PFSK-1 (cell line): ENCODE measurements at regions not wholly inside any gene's neighbourhood (a gene's known extent, or its start where the extent isn't known, plus 50 kb on each side); places are given as distances from the start of the nearest gene placed in this dataset.

Experiments
- FOXP2 ChIP-seq: optimal IDR thresholded peaks from 2 replicates; pipeline ENCODE3; 2011; ENCODE audit warnings: borderline replicate concordance, control low read depth, inconsistent platforms; ENCODE audit not compliant: insufficient read depth; ENCODE audit errors: extremely low read length, extremely low read depth
- POLR2AphosphoS5 ChIP-seq: IDR thresholded peaks from 2 replicates; pipeline ENCODE4 v1.6.1; 2012; ENCODE audit warnings: low read depth, mild to moderate bottlenecking, control low read depth, low read length, moderate library complexity
- SIN3A ChIP-seq: IDR thresholded peaks from 2 replicates; pipeline ENCODE4 v1.6.1; 2012; ENCODE audit warnings: mild to moderate bottlenecking, low read length, moderate library complexity, borderline replicate concordance; ENCODE audit not compliant: insufficient read depth
- TAF1 ChIP-seq: IDR thresholded peaks from 2 replicates; pipeline ENCODE4 v1.6.1; 2012; ENCODE audit warnings: low read length, control low read depth, borderline replicate concordance; ENCODE audit not compliant: insufficient read depth
- TF ChIP-seq, protein P1 (sequence below), 2 experiments: IDR thresholded peaks; 2 replicates each; pipeline versions ENCODE4 v1.6.1 to v1.8.0; 2011 to 2012; ENCODE audit warnings: low read depth in 2 of 2, low read length in 2 of 2, control low read depth in 1 of 2, inconsistent platforms in 1 of 2, mild to moderate bottlenecking in 1 of 2, moderate library complexity in 1 of 2; ENCODE audit not compliant: insufficient read depth in 1 of 2

GRCh38 chr7:25718596-25718995 lies 433.4 kb upstream of the NFE2L3 start:
- TF ChIP-seq, protein P1, sequence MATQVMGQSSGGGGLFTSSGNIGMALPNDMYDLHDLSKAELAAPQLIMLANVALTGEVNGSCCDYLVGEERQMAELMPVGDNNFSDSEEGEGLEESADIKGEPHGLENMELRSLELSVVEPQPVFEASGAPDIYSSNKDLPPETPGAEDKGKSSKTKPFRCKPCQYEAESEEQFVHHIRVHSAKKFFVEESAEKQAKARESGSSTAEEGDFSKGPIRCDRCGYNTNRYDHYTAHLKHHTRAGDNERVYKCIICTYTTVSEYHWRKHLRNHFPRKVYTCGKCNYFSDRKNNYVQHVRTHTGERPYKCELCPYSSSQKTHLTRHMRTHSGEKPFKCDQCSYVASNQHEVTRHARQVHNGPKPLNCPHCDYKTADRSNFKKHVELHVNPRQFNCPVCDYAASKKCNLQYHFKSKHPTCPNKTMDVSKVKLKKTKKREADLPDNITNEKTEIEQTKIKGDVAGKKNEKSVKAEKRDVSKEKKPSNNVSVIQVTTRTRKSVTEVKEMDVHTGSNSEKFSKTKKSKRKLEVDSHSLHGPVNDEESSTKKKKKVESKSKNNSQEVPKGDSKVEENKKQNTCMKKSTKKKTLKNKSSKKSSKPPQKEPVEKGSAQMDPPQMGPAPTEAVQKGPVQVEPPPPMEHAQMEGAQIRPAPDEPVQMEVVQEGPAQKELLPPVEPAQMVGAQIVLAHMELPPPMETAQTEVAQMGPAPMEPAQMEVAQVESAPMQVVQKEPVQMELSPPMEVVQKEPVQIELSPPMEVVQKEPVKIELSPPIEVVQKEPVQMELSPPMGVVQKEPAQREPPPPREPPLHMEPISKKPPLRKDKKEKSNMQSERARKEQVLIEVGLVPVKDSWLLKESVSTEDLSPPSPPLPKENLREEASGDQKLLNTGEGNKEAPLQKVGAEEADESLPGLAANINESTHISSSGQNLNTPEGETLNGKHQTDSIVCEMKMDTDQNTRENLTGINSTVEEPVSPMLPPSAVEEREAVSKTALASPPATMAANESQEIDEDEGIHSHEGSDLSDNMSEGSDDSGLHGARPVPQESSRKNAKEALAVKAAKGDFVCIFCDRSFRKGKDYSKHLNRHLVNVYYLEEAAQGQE (IDR thresholded peaks at IDR 0.05; ENCODE audit: insufficient read depth in 1 of 2, low read depth in 2 of 2, low read length in 2 of 2), result no peak
- TF ChIP-seq TAF1, result no peak
- TF ChIP-seq FOXP2, result no peak
- TF ChIP-seq POLR2AphosphoS5, result no peak
- no peak for TF ChIP-seq SIN3A

DNA sequence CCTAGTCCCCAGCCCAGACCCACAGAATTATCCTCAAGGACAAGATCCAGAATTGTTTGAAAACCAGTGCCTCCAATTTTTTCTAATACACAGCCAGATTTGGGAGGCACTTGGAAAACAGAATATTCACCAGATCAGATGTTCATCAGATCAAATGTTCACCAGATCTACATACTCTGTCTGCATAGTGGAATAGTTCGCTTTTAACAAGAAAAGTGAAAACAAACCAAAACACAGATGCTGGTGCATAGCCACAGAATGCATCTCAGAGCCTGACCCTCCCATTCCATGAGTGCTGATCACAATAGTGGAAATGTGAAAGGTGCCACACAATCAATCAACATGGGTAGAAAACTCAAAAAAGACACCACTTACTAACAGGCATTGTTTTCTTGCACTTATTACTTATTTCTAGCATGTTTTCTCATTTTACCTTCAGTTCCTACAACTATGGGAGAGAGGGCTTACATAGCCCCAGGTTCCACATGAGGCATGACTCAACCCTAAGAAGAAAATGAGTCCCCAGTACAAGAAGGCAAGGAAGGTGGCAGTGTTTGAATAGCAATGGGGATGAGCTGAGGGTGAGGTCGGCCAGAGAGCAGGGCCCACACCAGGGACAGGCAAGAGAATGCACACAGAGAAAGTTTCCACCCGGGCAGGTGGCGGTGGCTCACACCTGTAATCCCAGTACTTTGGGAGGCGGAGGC lies 432.7 kb upstream of the NFE2L3 start:
- TF ChIP-seq POLR2AphosphoS5 (no peak), FOXP2 (no peak), SIN3A (no peak)
- TF ChIP-seq, protein P1 (IDR thresholded peaks at IDR 0.05; ENCODE audit: insufficient read depth in 1 of 2, low read depth in 2 of 2, low read length in 2 of 2), result no peak

- TF ChIP-seq FOXP2, result no peak
- TF ChIP-seq POLR2AphosphoS5, result no peak
- TF ChIP-seq, protein P1 (IDR thresholded peaks at IDR 0.05; ENCODE audit: insufficient read depth in 1 of 2, low read depth in 2 of 2, low read length in 2 of 2), result no peak
- TF ChIP-seq SIN3A, result no peak
- no peak for TF ChIP-seq TAF1
Measured at GRCh38 chr7:25720427-25720826, 431.6 kb upstream of the NFE2L3 start.

DNA sequence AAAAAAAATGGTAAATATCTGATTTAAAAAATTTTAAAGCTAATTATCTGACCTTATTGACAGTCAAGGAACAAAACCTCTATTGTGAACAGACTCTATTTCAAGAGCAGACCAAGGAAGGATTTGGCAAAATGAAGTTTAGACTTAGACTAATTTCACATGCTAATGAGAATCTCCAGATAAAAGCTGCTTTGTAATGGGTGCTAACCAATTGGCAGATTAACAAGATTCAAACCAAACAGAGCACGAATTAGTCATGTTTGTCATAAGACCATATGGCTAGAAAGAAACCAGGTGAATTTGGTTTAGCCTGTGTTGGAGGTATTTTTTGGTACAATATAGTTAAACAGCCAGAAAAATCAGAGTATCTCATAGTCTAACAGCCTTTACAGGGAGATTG lies 429.1 kb upstream of the NFE2L3 start:
- TF ChIP-seq POLR2AphosphoS5 (no peak), TAF1 (no peak), FOXP2 (no peak)
- TF ChIP-seq, protein P1 (IDR thresholded peaks at IDR 0.05; ENCODE audit: insufficient read depth in 1 of 2, low read depth in 2 of 2, low read length in 2 of 2), result no peak

DNA sequence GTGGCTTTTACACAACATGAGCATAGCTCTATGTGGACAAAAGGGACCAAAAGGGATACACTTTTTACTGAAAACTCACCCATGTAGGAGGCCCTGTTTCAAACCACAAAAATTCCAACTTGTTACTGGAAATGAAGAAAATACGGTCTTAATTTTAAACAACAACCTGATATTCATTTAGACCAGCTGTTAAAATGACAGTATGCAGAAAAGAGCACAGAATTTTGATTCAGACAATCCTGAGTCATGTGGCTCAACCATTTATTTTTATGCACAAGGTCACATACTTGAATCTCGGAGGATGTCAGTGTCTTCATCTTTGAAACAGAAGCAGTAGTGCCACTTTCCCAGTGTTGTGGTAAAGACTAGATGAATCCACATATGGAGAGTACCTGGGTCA lies 426.5 kb upstream of the NFE2L3 start:
- TF ChIP-seq FOXP2 (no peak), TAF1 (no peak), SIN3A (no peak), POLR2AphosphoS5 (no peak)
- TF ChIP-seq, protein P1 (IDR thresholded peaks at IDR 0.05; ENCODE audit: insufficient read depth in 1 of 2, low read depth in 2 of 2, low read length in 2 of 2), result no peak
